H1 (cell line): ENCODE measurements at regions not wholly inside any gene's neighbourhood (a gene's known extent, or its start where the extent isn't known, plus 50 kb on each side); places are given as distances from the start of the nearest gene placed in this dataset.

Experiments used
- CBX8 ChIP-seq: fragments of 300-800, 300-1000 bp; sonication (generic); IDR thresholded peaks from 2 replicates; pipeline ENCODE4 v1.7.1; 2016; ENCODE audit warnings: low read depth, low read length, borderline replicate concordance
- CEBPB ChIP-seq: IDR thresholded peaks from 2 replicates; pipeline ENCODE4 v1.6.1; 2012; ENCODE audit warnings: low read depth, low read length
- CHD1 ChIP-seq: IDR thresholded peaks from 2 replicates; pipeline ENCODE4 v1.6.1; 2012; ENCODE audit warnings: low read depth, low read length, improper control_type of control experiment
- EP300 ChIP-seq, 2 experiments: IDR thresholded peaks; 1 replicate in 1 of 2; 2 replicates in 1 of 2; pipeline ENCODE4 v1.6.1; 2011 to 2012; ENCODE audit warnings: low read depth in 2 of 2, low read length in 2 of 2, mild to moderate bottlenecking in 2 of 2, borderline replicate concordance in 1 of 2, inconsistent platforms in 1 of 2, moderate library complexity in 1 of 2
- EZH2 ChIP-seq: fragments of 200-600 bp; sonication (generic); IDR thresholded peaks from 2 replicates; pipeline ENCODE4 v1.7.1; 2012; ENCODE audit warnings: low read depth, mild to moderate bottlenecking, moderate library complexity, low read length, inconsistent platforms; ENCODE audit not compliant: severe bottlenecking
- GABPA ChIP-seq: IDR thresholded peaks from 2 replicates; pipeline ENCODE4 v1.6.1; 2011; ENCODE audit warnings: mild to moderate bottlenecking, low read length, moderate library complexity, borderline replicate concordance; ENCODE audit not compliant: insufficient read depth
- POLR2A ChIP-seq, 2 experiments: IDR thresholded peaks; 1 replicate in 1 of 2; 2 replicates in 1 of 2; pipeline ENCODE4 v1.6.1; 2011; ENCODE audit warnings: low read depth in 2 of 2, low read length in 2 of 2, mild to moderate bottlenecking in 2 of 2; ENCODE audit errors: control extremely low read depth in 1 of 2
- SP2 ChIP-seq: IDR thresholded peaks from 2 replicates; pipeline ENCODE4 v1.6.1; 2012; ENCODE audit warnings: mild to moderate bottlenecking, low read length, inconsistent platforms
- YY1 ChIP-seq: IDR thresholded peaks from 2 replicates; pipeline ENCODE4 v1.6.1; 2011; ENCODE audit warnings: low read depth, mild to moderate bottlenecking, low read length
- TF ChIP-seq, protein P1 (sequence below), 3 experiments: IDR thresholded peaks; 1 replicate in 2 of 3; 2 replicates in 1 of 3; pipeline versions ENCODE4 v1.5.1 to v1.6.1; 2011; ENCODE audit warnings: low read length in 3 of 3, mild to moderate bottlenecking in 3 of 3, inconsistent platforms in 2 of 3, low read depth in 1 of 3, moderate library complexity in 1 of 3; ENCODE audit not compliant: insufficient read depth in 1 of 3; ENCODE audit errors: control extremely low read depth in 1 of 3

GRCh38 chrX:4764888-4765287 lies 1051.4 kb upstream of the PRKX start:
- no peak for TF ChIP-seq GABPA
- TF ChIP-seq, protein P1, sequence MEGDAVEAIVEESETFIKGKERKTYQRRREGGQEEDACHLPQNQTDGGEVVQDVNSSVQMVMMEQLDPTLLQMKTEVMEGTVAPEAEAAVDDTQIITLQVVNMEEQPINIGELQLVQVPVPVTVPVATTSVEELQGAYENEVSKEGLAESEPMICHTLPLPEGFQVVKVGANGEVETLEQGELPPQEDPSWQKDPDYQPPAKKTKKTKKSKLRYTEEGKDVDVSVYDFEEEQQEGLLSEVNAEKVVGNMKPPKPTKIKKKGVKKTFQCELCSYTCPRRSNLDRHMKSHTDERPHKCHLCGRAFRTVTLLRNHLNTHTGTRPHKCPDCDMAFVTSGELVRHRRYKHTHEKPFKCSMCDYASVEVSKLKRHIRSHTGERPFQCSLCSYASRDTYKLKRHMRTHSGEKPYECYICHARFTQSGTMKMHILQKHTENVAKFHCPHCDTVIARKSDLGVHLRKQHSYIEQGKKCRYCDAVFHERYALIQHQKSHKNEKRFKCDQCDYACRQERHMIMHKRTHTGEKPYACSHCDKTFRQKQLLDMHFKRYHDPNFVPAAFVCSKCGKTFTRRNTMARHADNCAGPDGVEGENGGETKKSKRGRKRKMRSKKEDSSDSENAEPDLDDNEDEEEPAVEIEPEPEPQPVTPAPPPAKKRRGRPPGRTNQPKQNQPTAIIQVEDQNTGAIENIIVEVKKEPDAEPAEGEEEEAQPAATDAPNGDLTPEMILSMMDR (IDR thresholded peaks at IDR 0.05; ENCODE audit: control extremely low read depth in 1 of 3, insufficient read depth in 1 of 3, low read depth in 1 of 3, low read length in 3 of 3), result no peak
- TF ChIP-seq CHD1, result no peak
- no peak for TF ChIP-seq CEBPB
- no peak for TF ChIP-seq CBX8
- TF ChIP-seq SP2, result no peak
- TF ChIP-seq EP300 (IDR thresholded peaks at IDR 0.05; ENCODE audit: borderline replicate concordance in 1 of 2, low read depth in 2 of 2, low read length in 2 of 2), result no peak
- no peak for TF ChIP-seq EZH2
- no peak for TF ChIP-seq POLR2A (IDR thresholded peaks at IDR 0.05; ENCODE audit: control extremely low read depth in 1 of 2, low read depth in 2 of 2, low read length in 2 of 2)
- TF ChIP-seq YY1, result no peak
